Endothelial cell (in vitro differentiated cells): ENCODE measurements at regions not wholly inside any gene's neighbourhood (a gene's known extent, or its start where the extent isn't known, plus 50 kb on each side); places are given as distances from the start of the nearest gene placed in this dataset.
"Not testable (repeated sequence)": the region's sequence is repeated elsewhere in the genome, so short reads cannot be mapped to it uniquely, and the experiment has no call there.

Experiments
- DNase-seq: peaks from one replicate; pipeline ENCODE4 v3.0.0; 2021; ENCODE audit warnings: low spot score
- H3K27ac Mint-ChIP-seq: one replicate; pipeline ENCODE4 v1.8.0; 2021; ENCODE audit warnings: mixed read lengths, inconsistent platforms; ENCODE audit not compliant: unreplicated experiment
- H3K27me3 Mint-ChIP-seq: one replicate; pipeline ENCODE4 v1.8.0; 2021; ENCODE audit warnings: mild to moderate bottlenecking, moderate library complexity, mixed read lengths, inconsistent platforms; ENCODE audit not compliant: unreplicated experiment
- H3K36me3 Mint-ChIP-seq: one replicate; pipeline ENCODE4 v1.8.0; 2021; ENCODE audit warnings: mild to moderate bottlenecking, low read depth, mixed read lengths, inconsistent platforms; ENCODE audit not compliant: unreplicated experiment
- H3K4me1 Mint-ChIP-seq: one replicate; pipeline ENCODE4 v1.8.0; 2021; ENCODE audit warnings: mild to moderate bottlenecking, mixed read lengths, inconsistent platforms; ENCODE audit not compliant: unreplicated experiment
- H3K4me3 Mint-ChIP-seq: one replicate; pipeline ENCODE4 v1.8.0; 2021; ENCODE audit warnings: mild to moderate bottlenecking, mixed read lengths, inconsistent platforms; ENCODE audit not compliant: unreplicated experiment
- H3K9me3 Mint-ChIP-seq: one replicate; pipeline ENCODE4 v1.8.0; 2021; ENCODE audit warnings: mixed read lengths, inconsistent platforms; ENCODE audit not compliant: unreplicated experiment
- TF ChIP-seq, protein P1 (sequence below): fragments of 200-600 bp; sonication (generic); IDR thresholded peaks from one replicate; pipeline ENCODE4 v1.5.0; 2021; ENCODE audit warnings: antibody characterized with exemption; ENCODE audit not compliant: unreplicated experiment

DNA sequence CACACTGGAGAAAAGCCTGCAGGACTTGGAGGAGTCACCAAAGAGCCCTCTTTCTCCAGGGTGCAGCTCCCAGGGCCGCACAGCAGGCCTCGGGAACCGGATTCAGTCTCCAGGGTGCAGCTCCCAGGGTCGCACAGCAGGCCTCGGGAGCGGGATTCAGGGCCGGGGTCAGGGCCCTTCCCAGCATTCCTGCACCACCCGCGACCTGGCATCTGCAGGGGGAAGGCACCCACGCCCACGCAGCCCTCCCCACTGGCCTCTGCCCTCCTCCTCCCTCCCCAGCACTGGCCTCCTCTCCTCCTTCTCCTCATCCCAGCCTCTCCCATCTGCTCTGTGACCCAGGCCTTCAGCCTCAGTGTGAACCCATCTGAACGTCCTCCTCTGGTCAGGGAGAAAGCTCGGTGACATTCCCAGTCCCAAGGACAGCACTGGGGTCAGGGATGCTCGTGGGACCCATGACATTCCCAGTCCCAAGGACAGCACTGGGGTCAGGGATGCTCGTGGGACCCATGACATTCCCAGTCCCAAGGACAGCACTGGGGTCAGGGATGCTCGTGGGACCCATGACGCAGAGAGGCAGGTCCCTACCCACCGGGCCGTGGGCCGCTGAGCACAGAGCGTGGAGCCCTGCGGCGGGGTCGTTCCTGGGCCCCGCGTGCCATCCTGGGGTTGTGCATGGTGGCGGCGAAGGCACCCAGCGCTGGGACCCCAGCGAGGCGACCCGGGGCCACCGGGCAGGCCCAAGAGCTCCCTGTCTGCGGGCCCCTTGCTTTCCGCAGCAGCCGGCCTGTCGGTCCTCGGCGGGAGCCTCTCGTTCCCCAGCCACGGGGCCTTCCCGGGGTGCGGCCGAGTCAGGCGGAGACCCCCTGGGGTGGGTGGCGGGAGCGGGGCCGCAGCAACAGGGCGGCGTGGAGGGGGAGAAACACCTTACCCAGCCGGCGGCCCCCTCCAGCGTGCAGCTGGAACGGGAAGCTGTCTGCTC lies 550.2 kb upstream of the SALL3 start:
- H3K36me3 Mint-ChIP-seq: peaks cover 14% of the 10 kb centered on the region
- H3K27me3 Mint-ChIP-seq: peaks cover 8% of the 10 kb centered on the region
- peaks cover 21% of the 10 kb centered on the region for H3K9me3 Mint-ChIP-seq
- TF ChIP-seq, protein P1, sequence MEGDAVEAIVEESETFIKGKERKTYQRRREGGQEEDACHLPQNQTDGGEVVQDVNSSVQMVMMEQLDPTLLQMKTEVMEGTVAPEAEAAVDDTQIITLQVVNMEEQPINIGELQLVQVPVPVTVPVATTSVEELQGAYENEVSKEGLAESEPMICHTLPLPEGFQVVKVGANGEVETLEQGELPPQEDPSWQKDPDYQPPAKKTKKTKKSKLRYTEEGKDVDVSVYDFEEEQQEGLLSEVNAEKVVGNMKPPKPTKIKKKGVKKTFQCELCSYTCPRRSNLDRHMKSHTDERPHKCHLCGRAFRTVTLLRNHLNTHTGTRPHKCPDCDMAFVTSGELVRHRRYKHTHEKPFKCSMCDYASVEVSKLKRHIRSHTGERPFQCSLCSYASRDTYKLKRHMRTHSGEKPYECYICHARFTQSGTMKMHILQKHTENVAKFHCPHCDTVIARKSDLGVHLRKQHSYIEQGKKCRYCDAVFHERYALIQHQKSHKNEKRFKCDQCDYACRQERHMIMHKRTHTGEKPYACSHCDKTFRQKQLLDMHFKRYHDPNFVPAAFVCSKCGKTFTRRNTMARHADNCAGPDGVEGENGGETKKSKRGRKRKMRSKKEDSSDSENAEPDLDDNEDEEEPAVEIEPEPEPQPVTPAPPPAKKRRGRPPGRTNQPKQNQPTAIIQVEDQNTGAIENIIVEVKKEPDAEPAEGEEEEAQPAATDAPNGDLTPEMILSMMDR: no peak
- no peak for DNase-seq
- H3K4me3 Mint-ChIP-seq: no peak overlapping the region
- no peaks in the 10 kb centered on the region for H3K4me1 Mint-ChIP-seq
- H3K27ac Mint-ChIP-seq: no peak overlapping the region

- no peak for DNase-seq
- TF ChIP-seq, protein P1: no peak
- Mint-ChIP-seq H3K27me3 (peaks cover 8% of the 10 kb centered on the region), H3K27ac (no peak overlapping the region), H3K9me3 (peaks cover 21% of the 10 kb centered on the region), H3K4me3 (no peak overlapping the region), H3K4me1 (no peaks in the 10 kb centered on the region), H3K36me3 (peaks cover 14% of the 10 kb centered on the region)
These were observed 549.4 kb upstream of the SALL3 start for GRCh38 chr18:78430131-78430758.

DNA sequence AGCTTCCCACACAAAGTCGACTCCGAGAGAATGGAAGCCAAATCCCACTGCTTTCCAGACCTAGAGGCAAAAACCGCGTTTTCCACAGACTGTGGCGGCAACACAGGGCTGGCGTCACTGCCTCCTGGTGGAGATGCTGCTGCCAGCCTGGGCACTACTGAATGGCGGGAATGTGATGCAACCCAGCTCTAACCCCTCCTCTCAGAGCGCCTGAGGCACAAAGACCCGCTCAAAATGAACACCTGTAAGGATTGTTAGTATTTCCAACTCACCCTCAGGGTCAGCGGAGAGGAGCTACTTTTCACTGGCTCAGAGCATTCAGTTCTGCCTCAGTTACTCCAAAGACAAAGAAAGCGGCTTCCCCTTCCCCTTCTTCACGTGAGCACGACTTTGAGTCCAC lies 548.0 kb upstream of the SALL3 start:
- peaks cover 14% of the 10 kb centered on the region for H3K36me3 Mint-ChIP-seq
- H3K4me3 Mint-ChIP-seq: no peak overlapping the region
- no peak overlapping the region for H3K27ac Mint-ChIP-seq
- H3K4me1 Mint-ChIP-seq: no peaks in the 10 kb centered on the region
- TF ChIP-seq, protein P1: no peak
- DNase-seq: no peak
- peaks cover 8% of the 10 kb centered on the region for H3K27me3 Mint-ChIP-seq
- peaks cover 23% of the 10 kb centered on the region for H3K9me3 Mint-ChIP-seq

DNA sequence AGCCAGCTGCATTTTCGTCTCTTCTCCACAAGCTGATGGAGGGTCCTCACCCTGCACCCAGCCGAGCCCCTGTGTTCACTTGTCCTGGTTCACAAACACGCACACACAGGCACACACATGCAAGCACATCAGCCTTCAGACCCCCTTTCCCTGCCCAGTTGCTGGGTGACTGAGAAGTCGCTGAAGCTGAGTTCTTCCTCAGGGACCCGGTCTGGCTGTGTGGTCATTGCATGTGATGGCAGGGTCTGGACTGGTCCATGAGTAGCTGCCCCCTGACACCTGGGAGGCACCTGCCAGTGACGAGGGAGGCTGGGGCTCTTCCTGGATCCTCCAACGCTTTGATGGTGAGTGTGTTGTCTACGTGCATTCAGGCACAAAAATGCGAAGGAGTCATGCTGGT lies 546.1 kb upstream of the SALL3 start:
- peaks cover 19% of the 10 kb centered on the region for H3K9me3 Mint-ChIP-seq
- H3K27ac Mint-ChIP-seq: no peak overlapping the region
- DNase-seq: no peak
- H3K27me3 Mint-ChIP-seq: peaks cover 11% of the 10 kb centered on the region
- H3K4me3 Mint-ChIP-seq: no peak overlapping the region
- peaks cover 15% of the 10 kb centered on the region for H3K36me3 Mint-ChIP-seq
- no peaks in the 10 kb centered on the region for H3K4me1 Mint-ChIP-seq
- TF ChIP-seq, protein P1: no peak

DNA sequence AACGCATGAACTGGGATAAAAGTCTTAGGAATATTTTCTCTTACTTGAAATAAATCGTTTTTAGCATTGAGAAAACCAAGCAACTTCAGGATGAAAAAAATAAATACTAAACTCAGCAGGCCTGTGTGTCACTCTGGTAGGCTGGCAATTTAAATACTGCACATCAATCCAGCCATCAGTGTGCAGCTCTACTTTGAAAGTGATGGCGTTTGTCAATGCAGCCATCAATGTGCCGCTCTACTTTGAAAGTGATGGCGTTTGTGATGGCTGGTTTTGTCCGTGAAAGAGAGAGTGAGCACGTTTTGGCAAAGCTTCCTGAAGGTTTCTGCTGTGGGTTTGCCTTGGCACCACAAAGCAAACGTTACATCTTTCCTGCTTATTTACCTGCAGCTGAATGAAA lies 543.5 kb upstream of the SALL3 start:
- TF ChIP-seq, protein P1: no peak
- no peak overlapping the region for H3K27ac Mint-ChIP-seq
- no peak for DNase-seq
- H3K36me3 Mint-ChIP-seq: peaks cover 17% of the 10 kb centered on the region
- no peaks in the 10 kb centered on the region for H3K4me1 Mint-ChIP-seq
- peaks cover 32% of the 10 kb centered on the region for H3K9me3 Mint-ChIP-seq
- H3K4me3 Mint-ChIP-seq: no peak overlapping the region
- peaks cover 16% of the 10 kb centered on the region for H3K27me3 Mint-ChIP-seq

DNA sequence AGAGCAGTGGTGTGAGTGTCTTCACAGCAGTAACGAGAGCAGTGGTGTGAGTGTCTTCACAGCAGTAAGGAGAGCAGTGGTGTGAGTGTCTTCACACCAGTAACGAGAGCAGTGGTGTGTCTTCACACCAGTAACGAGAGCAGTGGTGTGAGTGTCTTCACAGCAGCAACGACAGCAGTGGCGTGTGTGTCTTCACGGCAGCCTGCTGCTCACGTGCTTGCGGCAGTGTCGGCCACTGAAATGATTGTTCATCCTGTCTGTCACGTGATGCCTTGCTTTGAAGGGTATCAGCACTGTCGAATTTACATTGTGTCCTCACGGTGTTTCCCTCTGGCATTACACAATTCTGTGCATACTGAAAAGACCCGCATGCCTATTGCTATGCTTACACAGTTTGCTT lies 541.4 kb upstream of the SALL3 start:
- Mint-ChIP-seq H3K36me3 (peaks cover 11% of the 10 kb centered on the region), H3K9me3 (peaks cover 23% of the 10 kb centered on the region)
- not testable (repeated sequence) for H3K27ac Mint-ChIP-seq, H3K27me3 Mint-ChIP-seq, H3K4me3 Mint-ChIP-seq, DNase-seq, H3K4me1 Mint-ChIP-seq
